ENCODE measurements at regions not wholly inside any gene's neighbourhood (a gene's known extent, or its start where the extent isn't known, plus 50 kb on each side); places are given as distances from the start of the nearest gene placed in this dataset.

- TF ChIP-seq, protein P1, sequence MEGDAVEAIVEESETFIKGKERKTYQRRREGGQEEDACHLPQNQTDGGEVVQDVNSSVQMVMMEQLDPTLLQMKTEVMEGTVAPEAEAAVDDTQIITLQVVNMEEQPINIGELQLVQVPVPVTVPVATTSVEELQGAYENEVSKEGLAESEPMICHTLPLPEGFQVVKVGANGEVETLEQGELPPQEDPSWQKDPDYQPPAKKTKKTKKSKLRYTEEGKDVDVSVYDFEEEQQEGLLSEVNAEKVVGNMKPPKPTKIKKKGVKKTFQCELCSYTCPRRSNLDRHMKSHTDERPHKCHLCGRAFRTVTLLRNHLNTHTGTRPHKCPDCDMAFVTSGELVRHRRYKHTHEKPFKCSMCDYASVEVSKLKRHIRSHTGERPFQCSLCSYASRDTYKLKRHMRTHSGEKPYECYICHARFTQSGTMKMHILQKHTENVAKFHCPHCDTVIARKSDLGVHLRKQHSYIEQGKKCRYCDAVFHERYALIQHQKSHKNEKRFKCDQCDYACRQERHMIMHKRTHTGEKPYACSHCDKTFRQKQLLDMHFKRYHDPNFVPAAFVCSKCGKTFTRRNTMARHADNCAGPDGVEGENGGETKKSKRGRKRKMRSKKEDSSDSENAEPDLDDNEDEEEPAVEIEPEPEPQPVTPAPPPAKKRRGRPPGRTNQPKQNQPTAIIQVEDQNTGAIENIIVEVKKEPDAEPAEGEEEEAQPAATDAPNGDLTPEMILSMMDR (IDR thresholded peaks at IDR 0.05; ENCODE audit: poor library complexity, severe bottlenecking): no peak
- no peak for TF ChIP-seq SMC3 (conservative IDR thresholded peaks at IDR 0.05; ENCODE audit: poor library complexity)
- no peak for TF ChIP-seq POLR2AphosphoS5 (IDR thresholded peaks at IDR 0.05)
- TF ChIP-seq EZH2 (IDR thresholded peaks at IDR 0.05; ENCODE audit: borderline replicate concordance, insufficient read depth, low read length, poor library complexity, severe bottlenecking): no peak
- no peak for TF ChIP-seq RAD21 (conservative IDR thresholded peaks at IDR 0.05)
- TF ChIP-seq TAF1 (IDR thresholded peaks at IDR 0.05; ENCODE audit: low read depth): no peak
- no peak for TF ChIP-seq EP300 (conservative IDR thresholded peaks at IDR 0.05; ENCODE audit: poor library complexity, severe bottlenecking)
- TF ChIP-seq, protein P2, sequence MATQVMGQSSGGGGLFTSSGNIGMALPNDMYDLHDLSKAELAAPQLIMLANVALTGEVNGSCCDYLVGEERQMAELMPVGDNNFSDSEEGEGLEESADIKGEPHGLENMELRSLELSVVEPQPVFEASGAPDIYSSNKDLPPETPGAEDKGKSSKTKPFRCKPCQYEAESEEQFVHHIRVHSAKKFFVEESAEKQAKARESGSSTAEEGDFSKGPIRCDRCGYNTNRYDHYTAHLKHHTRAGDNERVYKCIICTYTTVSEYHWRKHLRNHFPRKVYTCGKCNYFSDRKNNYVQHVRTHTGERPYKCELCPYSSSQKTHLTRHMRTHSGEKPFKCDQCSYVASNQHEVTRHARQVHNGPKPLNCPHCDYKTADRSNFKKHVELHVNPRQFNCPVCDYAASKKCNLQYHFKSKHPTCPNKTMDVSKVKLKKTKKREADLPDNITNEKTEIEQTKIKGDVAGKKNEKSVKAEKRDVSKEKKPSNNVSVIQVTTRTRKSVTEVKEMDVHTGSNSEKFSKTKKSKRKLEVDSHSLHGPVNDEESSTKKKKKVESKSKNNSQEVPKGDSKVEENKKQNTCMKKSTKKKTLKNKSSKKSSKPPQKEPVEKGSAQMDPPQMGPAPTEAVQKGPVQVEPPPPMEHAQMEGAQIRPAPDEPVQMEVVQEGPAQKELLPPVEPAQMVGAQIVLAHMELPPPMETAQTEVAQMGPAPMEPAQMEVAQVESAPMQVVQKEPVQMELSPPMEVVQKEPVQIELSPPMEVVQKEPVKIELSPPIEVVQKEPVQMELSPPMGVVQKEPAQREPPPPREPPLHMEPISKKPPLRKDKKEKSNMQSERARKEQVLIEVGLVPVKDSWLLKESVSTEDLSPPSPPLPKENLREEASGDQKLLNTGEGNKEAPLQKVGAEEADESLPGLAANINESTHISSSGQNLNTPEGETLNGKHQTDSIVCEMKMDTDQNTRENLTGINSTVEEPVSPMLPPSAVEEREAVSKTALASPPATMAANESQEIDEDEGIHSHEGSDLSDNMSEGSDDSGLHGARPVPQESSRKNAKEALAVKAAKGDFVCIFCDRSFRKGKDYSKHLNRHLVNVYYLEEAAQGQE (IDR thresholded peaks at IDR 0.05; ENCODE audit: borderline replicate concordance): no peak
- TF ChIP-seq MXI1 (conservative IDR thresholded peaks at IDR 0.05; ENCODE audit: poor library complexity, severe bottlenecking): no peak
These were observed 774.2 kb upstream of the COX7C start for GRCh38 chr5:85843535-85843934.

All from neural cell (in vitro differentiated cells).